ENCODE measurements at regions not wholly inside any gene's neighbourhood (a gene's known extent, or its start where the extent isn't known, plus 50 kb on each side); places are given as distances from the start of the nearest gene placed in this dataset.

GRCh38 chr18:70422391-70422965 lies 133.6 kb downstream of the SOCS6 start:
- CTCF ChIA-PET, result interaction anchor here (0.7 to 2.2 kb wide), 7 partner anchors 9 to 66 kb away, joined by 3 to 18 read pairs (median 5); no protein-coding TSS in a partner anchor
- 9% methylated on average over 1 of the region's 1 CpG for WGBS (ENCODE audit: missing lambda C conversion rate)
- DNase-seq (ENCODE audit: low read depth in 1 of 2, low spot score in 1 of 2) (peak; percentile 32 to 84), FAIRE-seq (no peak), ATAC-seq (peak; percentile 62 to 65; a peak in 5 of 6 replicates)
- H3K4me3 ChIP-seq, result no peak overlapping the region
- POLR2A ChIA-PET, result interaction anchor here (0.6 to 2.3 kb wide), 14 partner anchors 9 to 176 kb away, joined by 3 to 36 read pairs (median 4); no protein-coding TSS in a partner anchor
- H3K9me3 ChIP-seq, result peaks cover 13% of the 10 kb centered on the region
- TF ChIP-seq HOXB13 (CRISPR knock-in tag; IDR thresholded peaks at IDR 0.05; ENCODE audit: low read depth) (peak; percentile 89; the same call in 1 of the 2 replicates), ZNF302 (CRISPR knock-in tag; IDR thresholded peaks at IDR 0.05) (no peak), CHD4 (IDR thresholded peaks at IDR 0.05; ENCODE audit: borderline replicate concordance) (no peak), JUNB (IDR thresholded peaks at IDR 0.05) (peak; percentile 78), KDM5A (IDR thresholded peaks at IDR 0.05) (no peak), HOXB5 (CRISPR knock-in tag; IDR thresholded peaks at IDR 0.05) (0 out of 2 replicates have a peak, but pooled peaks have one; percentile 27), CEBPB (IDR thresholded peaks at IDR 0.05) (peak; percentile 13 to 51; a peak in 2 of 4 replicates), JUN (IDR thresholded peaks at IDR 0.05) (peak; percentile 56 to 57; a peak in 4 of 5 replicates), BHLHE40 (IDR thresholded peaks at IDR 0.05; ENCODE audit: low read depth, low read length) (no peak), PHF8 (IDR thresholded peaks at IDR 0.05; ENCODE audit: borderline replicate concordance, low read depth) (no peak), RAD21 (conservative IDR thresholded peaks at IDR 0.05 in 1 of 2, IDR thresholded peaks at IDR 0.05 in 1 of 2) (peak in 1 of 2 experiments; percentile 16; a peak in 1 of 5 replicates), EP300 (IDR thresholded peaks at IDR 0.05) (peak in 1 of 2 experiments; percentile 86; a peak in 2 of 5 replicates), GATA3 (IDR thresholded peaks at IDR 0.05; ENCODE audit: borderline replicate concordance) (0 out of 2 replicates have a peak, but pooled peaks have one; percentile 3)
- TF ChIP-seq, protein P1, sequence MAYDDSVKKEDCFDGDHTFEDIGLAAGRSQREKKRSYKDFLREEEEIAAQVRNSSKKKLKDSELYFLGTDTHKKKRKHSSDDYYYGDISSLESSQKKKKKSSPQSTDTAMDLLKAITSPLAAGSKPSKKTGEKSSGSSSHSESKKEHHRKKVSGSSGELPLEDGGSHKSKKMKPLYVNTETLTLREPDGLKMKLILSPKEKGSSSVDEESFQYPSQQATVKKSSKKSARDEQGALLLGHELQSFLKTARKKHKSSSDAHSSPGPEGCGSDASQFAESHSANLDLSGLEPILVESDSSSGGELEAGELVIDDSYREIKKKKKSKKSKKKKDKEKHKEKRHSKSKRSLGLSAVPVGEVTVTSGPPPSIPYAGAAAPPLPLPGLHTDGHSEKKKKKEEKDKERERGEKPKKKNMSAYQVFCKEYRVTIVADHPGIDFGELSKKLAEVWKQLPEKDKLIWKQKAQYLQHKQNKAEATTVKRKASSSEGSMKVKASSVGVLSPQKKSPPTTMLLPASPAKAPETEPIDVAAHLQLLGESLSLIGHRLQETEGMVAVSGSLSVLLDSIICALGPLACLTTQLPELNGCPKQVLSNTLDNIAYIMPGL (CRISPR knock-in tag; IDR thresholded peaks at IDR 0.05; ENCODE audit: borderline replicate concordance), result no peak
- TF ChIP-seq, protein P2, sequence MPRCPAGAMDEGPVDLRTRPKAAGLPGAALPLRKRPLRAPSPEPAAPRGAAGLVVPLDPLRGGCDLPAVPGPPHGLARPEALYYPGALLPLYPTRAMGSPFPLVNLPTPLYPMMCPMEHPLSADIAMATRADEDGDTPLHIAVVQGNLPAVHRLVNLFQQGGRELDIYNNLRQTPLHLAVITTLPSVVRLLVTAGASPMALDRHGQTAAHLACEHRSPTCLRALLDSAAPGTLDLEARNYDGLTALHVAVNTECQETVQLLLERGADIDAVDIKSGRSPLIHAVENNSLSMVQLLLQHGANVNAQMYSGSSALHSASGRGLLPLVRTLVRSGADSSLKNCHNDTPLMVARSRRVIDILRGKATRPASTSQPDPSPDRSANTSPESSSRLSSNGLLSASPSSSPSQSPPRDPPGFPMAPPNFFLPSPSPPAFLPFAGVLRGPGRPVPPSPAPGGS (IDR thresholded peaks at IDR 0.05), result 0 out of 3 replicates have a peak, but pooled peaks have one; percentile 29
- H3K4me1 ChIP-seq, result peaks cover 59% of the 10 kb centered on the region
- peak overlapping the region; percentile 93 to 100 for H3K27ac ChIP-seq
- peak overlapping the region; percentile 75 for H3K4me2 ChIP-seq

GRCh38 chr18:70421471-70422390 lies 132.9 kb downstream of the SOCS6 start:
- peak; percentile 67 to 96 for DNase-seq (ENCODE audit: low read depth in 1 of 2, low spot score in 1 of 2)
- ChIA-PET POLR2A (interaction anchor here (0.6 to 2.3 kb wide), 14 partner anchors 9 to 239 kb away, joined by 3 to 36 read pairs (median 4); no protein-coding TSS in a partner anchor), CTCF (interaction anchor here (0.8 to 2.2 kb wide), 7 partner anchors 9 to 65 kb away, joined by 3 to 18 read pairs (median 5); no protein-coding TSS in a partner anchor)
- WGBS (ENCODE audit: missing lambda C conversion rate), result 13% methylated on average over 8 of the region's 8 CpGs
- peak overlapping the region; percentile 93 to 100 for H3K27ac ChIP-seq
- FAIRE-seq, result no peak
- peak overlapping the region; percentile 75 for H3K4me2 ChIP-seq
- H3K4me1 ChIP-seq, result peaks cover 59% of the 10 kb centered on the region
- H3K9me3 ChIP-seq, result peaks cover 13% of the 10 kb centered on the region
- peak; percentile 87 to 92 for ATAC-seq
- no peak overlapping the region for H3K4me3 ChIP-seq
- TF ChIP-seq CEBPB (IDR thresholded peaks at IDR 0.05) (peak; percentile 75 to 90), RARB (CRISPR knock-in tag; IDR thresholded peaks at IDR 0.05) (peak; percentile 90), HES2 (IDR thresholded peaks at IDR 0.05) (no peak; the same call in 1 of the 2 replicates), MAFK (IDR thresholded peaks at IDR 0.05; ENCODE audit: partially characterized antibody) (no peak), SMC3 (IDR thresholded peaks at IDR 0.05) (peak; percentile 41; the same call in 2 of the 3 replicates), FOSL2 (IDR thresholded peaks at IDR 0.05) (peak; percentile 92), FOSL2 (CRISPR knock-in tag; IDR thresholded peaks at IDR 0.05) (peak; percentile 97), JUN (IDR thresholded peaks at IDR 0.05) (peak; percentile 89; a peak in 3 of 5 replicates), GATA3 (IDR thresholded peaks at IDR 0.05; ENCODE audit: borderline replicate concordance) (peak; percentile 99), ELK1 (IDR thresholded peaks at IDR 0.05; ENCODE audit: low read depth, low read length) (no peak), RNF2 (IDR thresholded peaks at IDR 0.05; ENCODE audit: borderline replicate concordance, low read depth) (no peak), HEYL (CRISPR knock-in tag; IDR thresholded peaks at IDR 0.05) (no peak), HDAC2 (IDR thresholded peaks at IDR 0.05) (no peak)
- TF ChIP-seq, protein P3, sequence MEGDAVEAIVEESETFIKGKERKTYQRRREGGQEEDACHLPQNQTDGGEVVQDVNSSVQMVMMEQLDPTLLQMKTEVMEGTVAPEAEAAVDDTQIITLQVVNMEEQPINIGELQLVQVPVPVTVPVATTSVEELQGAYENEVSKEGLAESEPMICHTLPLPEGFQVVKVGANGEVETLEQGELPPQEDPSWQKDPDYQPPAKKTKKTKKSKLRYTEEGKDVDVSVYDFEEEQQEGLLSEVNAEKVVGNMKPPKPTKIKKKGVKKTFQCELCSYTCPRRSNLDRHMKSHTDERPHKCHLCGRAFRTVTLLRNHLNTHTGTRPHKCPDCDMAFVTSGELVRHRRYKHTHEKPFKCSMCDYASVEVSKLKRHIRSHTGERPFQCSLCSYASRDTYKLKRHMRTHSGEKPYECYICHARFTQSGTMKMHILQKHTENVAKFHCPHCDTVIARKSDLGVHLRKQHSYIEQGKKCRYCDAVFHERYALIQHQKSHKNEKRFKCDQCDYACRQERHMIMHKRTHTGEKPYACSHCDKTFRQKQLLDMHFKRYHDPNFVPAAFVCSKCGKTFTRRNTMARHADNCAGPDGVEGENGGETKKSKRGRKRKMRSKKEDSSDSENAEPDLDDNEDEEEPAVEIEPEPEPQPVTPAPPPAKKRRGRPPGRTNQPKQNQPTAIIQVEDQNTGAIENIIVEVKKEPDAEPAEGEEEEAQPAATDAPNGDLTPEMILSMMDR (IDR thresholded peaks at IDR 0.05), result no peak
- TF ChIP-seq, protein P4, sequence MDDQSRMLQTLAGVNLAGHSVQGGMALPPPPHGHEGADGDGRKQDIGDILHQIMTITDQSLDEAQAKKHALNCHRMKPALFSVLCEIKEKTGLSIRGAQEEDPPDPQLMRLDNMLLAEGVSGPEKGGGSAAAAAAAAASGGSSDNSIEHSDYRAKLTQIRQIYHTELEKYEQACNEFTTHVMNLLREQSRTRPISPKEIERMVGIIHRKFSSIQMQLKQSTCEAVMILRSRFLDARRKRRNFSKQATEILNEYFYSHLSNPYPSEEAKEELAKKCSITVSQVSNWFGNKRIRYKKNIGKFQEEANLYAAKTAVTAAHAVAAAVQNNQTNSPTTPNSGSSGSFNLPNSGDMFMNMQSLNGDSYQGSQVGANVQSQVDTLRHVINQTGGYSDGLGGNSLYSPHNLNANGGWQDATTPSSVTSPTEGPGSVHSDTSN (IDR thresholded peaks at IDR 0.05), result peak; percentile 63
